ENCODE measurements at regions not wholly inside any gene's neighbourhood (a gene's known extent, or its start where the extent isn't known, plus 50 kb on each side); places are given as distances from the start of the nearest gene placed in this dataset.
"Not testable (repeated sequence)": the region's sequence is repeated elsewhere in the genome, so short reads cannot be mapped to it uniquely, and the experiment has no call there.

DNA sequence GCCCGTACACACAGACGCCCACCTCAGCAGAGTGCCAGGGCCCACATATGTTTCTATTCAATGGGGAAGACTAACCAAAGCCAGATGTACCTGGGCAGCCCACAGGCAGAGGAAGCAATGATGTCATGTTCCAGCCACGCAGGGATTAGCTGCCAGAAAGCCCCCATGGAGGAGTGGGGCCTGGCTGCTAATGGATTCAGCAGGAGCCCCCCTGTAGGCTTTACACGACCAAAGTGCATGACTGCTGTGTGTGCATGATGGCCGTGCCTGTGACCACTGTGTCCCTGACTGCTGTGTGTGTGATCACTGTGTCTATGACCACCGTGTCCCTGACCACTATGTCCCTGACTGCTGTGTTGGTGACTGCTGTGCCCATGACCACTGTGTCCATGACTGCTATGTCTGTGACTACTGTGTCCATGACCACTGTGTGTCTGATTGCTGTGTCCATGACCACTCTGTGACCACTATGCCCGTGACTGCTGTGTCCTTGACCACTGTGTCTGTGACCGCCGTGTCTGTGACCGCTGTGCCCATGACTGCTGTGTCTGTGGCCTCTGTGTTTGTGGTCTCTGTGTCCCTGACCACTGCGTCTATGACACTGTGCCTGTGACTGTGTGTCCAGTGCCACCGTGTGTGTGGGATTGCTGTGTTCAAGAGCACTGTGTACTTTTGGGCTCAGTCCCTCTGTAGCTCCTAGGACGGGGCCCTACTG lies 409.3 kb downstream of the RPS24 start:
- Histone ChIP-seq H3K36me3 (ENCODE audit: insufficient read depth, low read length) (no peaks in the 10 kb centered on the region), H2AFZ (ENCODE audit: low read length) (no peak overlapping the region), H3K9me3 (ENCODE audit: low read length) (no peaks in the 10 kb centered on the region), H3K4me3 (ENCODE audit: low read depth, low read length, poor library complexity, severe bottlenecking) (no peak overlapping the region), H3K27ac (ENCODE audit: low read depth, low read length, poor library complexity, severe bottlenecking) (no peak overlapping the region), H3K9me2 (ENCODE audit: insufficient read depth, low read length) (no peaks in the 10 kb centered on the region), H3K4me2 (ENCODE audit: low read length) (no peak overlapping the region), H3K4me1 (ENCODE audit: insufficient read depth, low read length, poor library complexity, severe bottlenecking) (no peaks in the 10 kb centered on the region), H4K20me1 (ENCODE audit: insufficient read depth, low read length) (no peaks in the 10 kb centered on the region), H3K79me2 (ENCODE audit: insufficient read depth, low read depth, low read length) (no peaks in the 10 kb centered on the region)
- no peak for DNase-seq (ENCODE audit: low spot score)
- intact Hi-C loops (cut with micrococcal nuclease; ENCODE audit: unreplicated experiment), result loop anchor here (5.0 kb wide), 1 partner anchor 396 kb away; no protein-coding TSS in a partner anchor
- ChIA-PET CTCF (ENCODE audit: unreplicated experiment) (no interaction called here), POLR2A (no interaction called here)
- no TSS peak for BruUV-seq (replicated peaks)
- no peak for TF ChIP-seq EZH2phosphoT487 (IDR thresholded peaks at IDR 0.05; ENCODE audit: borderline replicate concordance, low read depth, low read length)

DNA sequence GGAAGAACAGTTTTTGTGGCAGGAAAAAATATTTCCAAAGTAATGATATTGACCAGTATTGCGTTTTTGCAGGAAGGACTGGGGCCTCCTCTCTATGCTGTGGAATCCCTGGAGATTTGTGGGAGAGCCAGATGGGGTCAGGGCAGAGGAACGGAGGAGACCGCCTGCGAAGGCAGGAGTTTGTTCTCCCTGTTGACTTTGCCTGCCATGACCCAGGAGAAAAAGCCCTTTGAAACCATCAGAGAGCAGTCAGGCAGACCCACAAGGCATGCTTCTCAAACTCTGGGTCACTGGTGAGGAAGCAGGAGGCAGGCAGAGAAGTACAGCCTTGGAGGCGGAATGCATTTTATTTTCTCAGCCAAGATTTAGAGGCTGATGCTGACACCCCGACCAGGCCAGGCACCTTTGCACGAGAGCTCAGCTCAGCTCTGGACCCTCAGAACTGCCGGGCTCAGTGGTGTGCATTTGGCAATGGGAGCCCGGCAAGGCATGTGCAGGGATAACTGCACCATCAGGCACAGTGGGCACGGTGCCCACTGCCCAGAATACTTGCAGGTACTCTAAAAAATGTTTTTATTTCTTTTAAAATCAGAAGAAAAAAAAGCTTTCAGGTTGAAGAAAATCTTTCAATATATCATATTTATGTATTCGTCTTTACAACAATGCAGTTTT lies 410.4 kb downstream of the RPS24 start:
- intact Hi-C loops (cut with micrococcal nuclease; ENCODE audit: unreplicated experiment), result loop anchor here (5.0 kb wide), 1 partner anchor 397 kb away; no protein-coding TSS in a partner anchor
- no peak overlapping the region for H3K4me3 ChIP-seq (ENCODE audit: low read depth, low read length, poor library complexity, severe bottlenecking)

DNA sequence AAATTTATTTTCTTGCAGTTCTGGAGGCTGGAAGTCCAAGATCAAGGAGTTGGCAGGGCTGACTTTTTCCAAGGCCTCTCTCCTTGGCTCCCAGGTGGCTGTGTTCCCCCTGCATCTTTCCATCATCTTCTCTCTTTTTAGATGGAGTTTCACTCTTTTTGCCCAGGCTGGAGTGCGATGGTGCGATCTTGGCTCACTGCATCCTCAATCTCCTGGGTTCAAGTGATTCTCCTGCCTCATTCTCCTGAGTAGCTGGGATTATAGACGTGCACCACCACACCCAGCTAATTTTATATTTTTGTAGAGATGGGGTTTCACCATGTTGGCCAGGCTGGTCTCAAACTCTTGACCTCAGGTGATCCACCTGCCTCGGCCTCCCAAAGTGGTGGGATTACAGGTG lies 411.1 kb downstream of the RPS24 start:
- H3K79me2 ChIP-seq (ENCODE audit: insufficient read depth, low read depth, low read length); H2AFZ ChIP-seq (ENCODE audit: low read length); H3K9me3 ChIP-seq (ENCODE audit: low read length); H3K4me3 ChIP-seq (ENCODE audit: low read depth, low read length, poor library complexity, severe bottlenecking); H3K9me2 ChIP-seq (ENCODE audit: insufficient read depth, low read length); H3K4me2 ChIP-seq (ENCODE audit: low read length); CTCF ChIA-PET (ENCODE audit: unreplicated experiment); H4K20me1 ChIP-seq (ENCODE audit: insufficient read depth, low read length); H3K36me3 ChIP-seq (ENCODE audit: insufficient read depth, low read length); H3K27ac ChIP-seq (ENCODE audit: low read depth, low read length, poor library complexity, severe bottlenecking); BruUV-seq (replicated peaks); DNase-seq (ENCODE audit: low spot score); H3K4me1 ChIP-seq (ENCODE audit: insufficient read depth, low read length, poor library complexity, severe bottlenecking): not testable (repeated sequence)
- intact Hi-C loops (cut with micrococcal nuclease; ENCODE audit: unreplicated experiment), result loop anchor here (5.0 kb wide), 1 partner anchor 397 kb away; no protein-coding TSS in a partner anchor
- POLR2A ChIA-PET, result interaction anchor here (0.7 kb wide), 1 partner anchor 694 kb away, joined by 3 read pairs; no protein-coding TSS in a partner anchor

More for the DNA sequence above, 410.4 kb downstream of the RPS24 start:
- BruUV-seq (replicated peaks), result no TSS peak
- no peaks in the 10 kb centered on the region; the same call in 1 of the 2 replicates for H3K9me3 ChIP-seq (ENCODE audit: low read length)
- no peaks in the 10 kb centered on the region for H3K79me2 ChIP-seq (ENCODE audit: insufficient read depth, low read depth, low read length)
- H3K9me2 ChIP-seq (ENCODE audit: insufficient read depth, low read length), result no peaks in the 10 kb centered on the region
- H3K27ac ChIP-seq (ENCODE audit: low read depth, low read length, poor library complexity, severe bottlenecking), result no peak overlapping the region
- H3K36me3 ChIP-seq (ENCODE audit: insufficient read depth, low read length), result no peaks in the 10 kb centered on the region
- H3K4me2 ChIP-seq (ENCODE audit: low read length), result no peak overlapping the region
- H3K4me1 ChIP-seq (ENCODE audit: insufficient read depth, low read length, poor library complexity, severe bottlenecking), result no peaks in the 10 kb centered on the region
- CTCF ChIA-PET (ENCODE audit: unreplicated experiment), result no interaction called here
- no peaks in the 10 kb centered on the region for H4K20me1 ChIP-seq (ENCODE audit: insufficient read depth, low read length)
- POLR2A ChIA-PET, result interaction anchor here (0.7 kb wide), 1 partner anchor 695 kb away, joined by 3 read pairs; no protein-coding TSS in a partner anchor
- TF ChIP-seq, protein P1, sequence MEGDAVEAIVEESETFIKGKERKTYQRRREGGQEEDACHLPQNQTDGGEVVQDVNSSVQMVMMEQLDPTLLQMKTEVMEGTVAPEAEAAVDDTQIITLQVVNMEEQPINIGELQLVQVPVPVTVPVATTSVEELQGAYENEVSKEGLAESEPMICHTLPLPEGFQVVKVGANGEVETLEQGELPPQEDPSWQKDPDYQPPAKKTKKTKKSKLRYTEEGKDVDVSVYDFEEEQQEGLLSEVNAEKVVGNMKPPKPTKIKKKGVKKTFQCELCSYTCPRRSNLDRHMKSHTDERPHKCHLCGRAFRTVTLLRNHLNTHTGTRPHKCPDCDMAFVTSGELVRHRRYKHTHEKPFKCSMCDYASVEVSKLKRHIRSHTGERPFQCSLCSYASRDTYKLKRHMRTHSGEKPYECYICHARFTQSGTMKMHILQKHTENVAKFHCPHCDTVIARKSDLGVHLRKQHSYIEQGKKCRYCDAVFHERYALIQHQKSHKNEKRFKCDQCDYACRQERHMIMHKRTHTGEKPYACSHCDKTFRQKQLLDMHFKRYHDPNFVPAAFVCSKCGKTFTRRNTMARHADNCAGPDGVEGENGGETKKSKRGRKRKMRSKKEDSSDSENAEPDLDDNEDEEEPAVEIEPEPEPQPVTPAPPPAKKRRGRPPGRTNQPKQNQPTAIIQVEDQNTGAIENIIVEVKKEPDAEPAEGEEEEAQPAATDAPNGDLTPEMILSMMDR (conservative IDR thresholded peaks at IDR 0.05; ENCODE audit: low read length), result no peak
- no peak for TF ChIP-seq EZH2phosphoT487 (IDR thresholded peaks at IDR 0.05; ENCODE audit: borderline replicate concordance, low read depth, low read length)
- no peak for DNase-seq (ENCODE audit: low spot score)
- no peak overlapping the region for H2AFZ ChIP-seq (ENCODE audit: low read length)

Data from OCI-LY7 (cell line).